IMR-90 (cell line): ENCODE measurements at regions not wholly inside any gene's neighbourhood (a gene's known extent, or its start where the extent isn't known, plus 50 kb on each side); places are given as distances from the start of the nearest gene placed in this dataset.

ENCODE experiments used
- ATAC-seq: fragments of 200-7000 bp; cut with Tn5 transposase; 2 replicates; pipeline ENCODE4 v1.9.1; 2020; ENCODE audit warnings: low read depth, mild to moderate bottlenecking, moderate library complexity
- BruUV-seq: library from RNA; stranded (reverse); fragments of 400-500 nt; replicated peaks from 2 replicates; lab custom pipeline; 2021; lab: Mats Ljungman, UMichigan
- CTCF ChIA-PET: fragments of 300-600 bp; formaldehyde crosslinking; extraction: SDS; loops from one replicate; lab custom pipeline; 2021; ENCODE audit warnings: antibody characterized with exemption; lab: Yijun Ruan, JAX
- POLR2A ChIA-PET: fragments of 300-600 bp; sonication (Branson Sonifier 250); formaldehyde crosslinking; loops from one replicate; lab custom pipeline; 2022; ENCODE audit warnings: antibody characterized with exemption; ENCODE audit not compliant: unreplicated experiment; lab: Charles Lee
- DNase-seq: peaks from one replicate; pipeline ENCODE4 v3.0.0; 2013
- H2AFZ ChIP-seq: replicated peaks from 2 replicates; pipeline ENCODE3; 2013; ENCODE audit warnings: low read length, mild to moderate bottlenecking; ENCODE audit not compliant: poor library complexity
- H2AK5ac ChIP-seq: 2 replicates; pipeline ENCODE4 v1.6.1; 2013; ENCODE audit warnings: low read depth, low read length, inconsistent platforms
- H2AK9ac ChIP-seq: replicated peaks from 2 replicates; pipeline ENCODE3; 2013; ENCODE audit warnings: mild to moderate bottlenecking, low read depth, low read length, moderate library complexity; ENCODE audit not compliant: poor library complexity
- H2BK120ac ChIP-seq: 2 replicates; pipeline ENCODE4 v1.6.1; 2013; ENCODE audit warnings: low read depth, low read length, inconsistent platforms
- H2BK15ac ChIP-seq: 3 replicates; pipeline ENCODE4 v1.6.1; 2013; ENCODE audit warnings: low read depth, low read length, inconsistent platforms
- H2BK20ac ChIP-seq: 2 replicates; pipeline ENCODE4 v1.6.1; 2013; ENCODE audit warnings: low read depth, mild to moderate bottlenecking, inconsistent platforms, low read length, moderate library complexity
- H2BK5ac ChIP-seq: 2 replicates; pipeline ENCODE4 v1.6.1; 2013; ENCODE audit warnings: mild to moderate bottlenecking, low read depth, low read length, inconsistent platforms; ENCODE audit not compliant: poor library complexity, severe bottlenecking
- H3K14ac ChIP-seq: replicated peaks from 2 replicates; pipeline ENCODE4 v1.6.1; 2013; ENCODE audit warnings: low read depth, low read length, inconsistent platforms
- H3K18ac ChIP-seq: 2 replicates; pipeline ENCODE4 v1.6.1; 2013; ENCODE audit warnings: low read depth, low read length, control low read depth
- H3K23ac ChIP-seq: 2 replicates; pipeline ENCODE4 v1.6.1; 2013; ENCODE audit warnings: low read depth, low read length, inconsistent platforms
- H3K27ac ChIP-seq: 2 replicates; pipeline ENCODE4 v1.5.1; 2013; ENCODE audit warnings: mild to moderate bottlenecking, control low read depth, low read length; ENCODE audit not compliant: insufficient read depth
- H3K27me3 ChIP-seq: 2 replicates; pipeline ENCODE4 v1.6.1; 2013; ENCODE audit warnings: low read length; ENCODE audit not compliant: control insufficient read depth, insufficient read depth
- H3K36me3 ChIP-seq: 2 replicates; pipeline ENCODE4 v1.6.1; 2013; ENCODE audit warnings: low read length, mixed read lengths; ENCODE audit not compliant: control insufficient read depth, insufficient read depth
- H3K4ac ChIP-seq: 2 replicates; pipeline ENCODE4 v1.6.1; 2013; ENCODE audit warnings: low read depth, low read length, inconsistent platforms
- H3K4me1 ChIP-seq: 2 replicates; pipeline ENCODE4 v1.6.1; 2013; ENCODE audit warnings: low read length, mixed read lengths; ENCODE audit not compliant: control insufficient read depth, insufficient read depth
- H3K4me2 ChIP-seq: 2 replicates; pipeline ENCODE4 v1.6.1; 2013; ENCODE audit warnings: low read depth, mild to moderate bottlenecking, control low read depth, low read length, moderate library complexity
- H3K4me3 ChIP-seq: 2 replicates; pipeline ENCODE4 v1.5.1; 2013; ENCODE audit warnings: low read depth, mild to moderate bottlenecking, control low read depth, low read length, moderate library complexity; ENCODE audit not compliant: insufficient read depth
- H3K56ac ChIP-seq: 2 replicates; pipeline ENCODE4 v1.6.1; 2013; ENCODE audit warnings: low read length, inconsistent platforms; ENCODE audit not compliant: insufficient read depth; ENCODE audit errors: extremely low read depth
- H3K79me1 ChIP-seq, 2 experiments: 2 replicates each; pipeline ENCODE4 v1.6.1; 2013; ENCODE audit warnings: low read length in 2 of 2, inconsistent platforms in 1 of 2, low read depth in 1 of 2
- H3K9ac ChIP-seq: 2 replicates; pipeline ENCODE4 v1.6.1; 2013; ENCODE audit warnings: low read depth, low read length, control low read depth
- H3K9me1 ChIP-seq: 2 replicates; pipeline ENCODE4 v1.6.1; 2013; ENCODE audit warnings: low read length, inconsistent platforms; ENCODE audit not compliant: insufficient read depth
- H3K9me3 ChIP-seq: 2 replicates; pipeline ENCODE4 v1.6.1; 2013; ENCODE audit warnings: low read length; ENCODE audit not compliant: control insufficient read depth, insufficient read depth
- H4K20me1 ChIP-seq: 2 replicates; pipeline ENCODE4 v1.6.1; 2013; ENCODE audit warnings: low read length, inconsistent platforms; ENCODE audit not compliant: insufficient read depth
- H4K5ac ChIP-seq: 2 replicates; pipeline ENCODE4 v1.6.1; 2013; ENCODE audit warnings: mild to moderate bottlenecking, low read depth, low read length, control low read depth
- H4K8ac ChIP-seq, 2 experiments: 2 replicates each; pipeline ENCODE4 v1.6.1; 2013; ENCODE audit warnings: low read depth in 2 of 2, low read length in 2 of 2, control low read depth in 1 of 2, inconsistent platforms in 1 of 2
- H4K91ac ChIP-seq: 2 replicates; pipeline ENCODE4 v1.6.1; 2013; ENCODE audit warnings: low read depth, low read length, inconsistent platforms; ENCODE audit not compliant: insufficient read depth
- BHLHE40 ChIP-seq: fragments of 150-350 bp; IDR thresholded peaks from 2 replicates; pipeline ENCODE4 v1.6.1; 2016; ENCODE audit warnings: mild to moderate bottlenecking, low read depth, low read length
- CEBPB ChIP-seq: IDR thresholded peaks from 2 replicates; pipeline ENCODE4 v1.6.1; 2012; ENCODE audit warnings: low read depth, low read length, improper control_type of control experiment
- CHD1 ChIP-seq: IDR thresholded peaks from 2 replicates; pipeline ENCODE4 v1.6.1; 2012; ENCODE audit warnings: low read depth, low read length, improper control_type of control experiment
- CTCF ChIP-seq: conservative IDR thresholded peaks from 2 replicates; pipeline ENCODE4 v1.5.1; 2012; ENCODE audit warnings: mild to moderate bottlenecking, low read depth, low read length, improper control_type of control experiment
- MAZ ChIP-seq: IDR thresholded peaks from 2 replicates; pipeline ENCODE4 v1.6.1; 2012; ENCODE audit warnings: low read depth, mild to moderate bottlenecking, low read length, improper control_type of control experiment, moderate library complexity, borderline replicate concordance
- WGBS, 2 experiments: methylation state at CpG; one replicate each; pipeline versions ENCODE4 v1.1.5 to v1.1.7; 2013; ENCODE audit warnings: missing lambda C conversion rate in 2 of 2; ENCODE audit not compliant: insufficient read length in 1 of 2; ENCODE audit errors: extremely low coverage in 2 of 2; 5-methylcytosine and 5-hydroxymethylcytosine counted together
- dilution Hi-C: fragments of 300-500 bp; cut with HindIII; formaldehyde crosslinking; loops from one replicate; pipeline ENCODE4 v1.14.3; 2018; ENCODE audit warnings: low sequenced_read_pairs; ENCODE audit not compliant: unreplicated experiment
- in situ Hi-C: fragments of 300-500 bp; cut with MboI; formaldehyde crosslinking; loops from 3 replicates; pipeline ENCODE4 v1.14.3; 2019; ENCODE audit warnings: low sequenced_read_pairs, inconsistent platforms, mixed read lengths
- intact Hi-C: fragments of 100-400 bp; cut with micrococcal nuclease; formaldehyde crosslinking; loops from 2 replicates; pipeline ENCODE4 v1.10.0; 2022

GRCh38 chr5:99308131-99308530 is 379.3 kb upstream of the CHD1 start:
- Histone ChIP-seq H3K23ac (no peak overlapping the region), H2AFZ (no peak overlapping the region), H2BK5ac (no peak overlapping the region), H2AK5ac (no peak overlapping the region), H4K5ac (no peak overlapping the region), H3K27me3 (no peaks in the 10 kb centered on the region), H4K91ac (no peak overlapping the region), H3K9me1 (no peaks in the 10 kb centered on the region), H2BK20ac (no peak overlapping the region), H3K36me3 (no peaks in the 10 kb centered on the region), H3K14ac (no peak overlapping the region), H4K20me1 (no peaks in the 10 kb centered on the region), H2BK15ac (no peak overlapping the region), H3K9me3 (no peaks in the 10 kb centered on the region; the same call in 1 of the 2 replicates), H3K4me1 (no peaks in the 10 kb centered on the region), H3K79me1 (no peaks in the 10 kb centered on the region), H4K8ac (no peak overlapping the region), H2AK9ac (no peak overlapping the region), H3K4me3 (no peak overlapping the region), H3K56ac (no peak overlapping the region), H3K4me2 (no peak overlapping the region), H3K9ac (no peak overlapping the region), H3K4ac (no peak overlapping the region), H2BK120ac (no peak overlapping the region), H3K18ac (no peak overlapping the region), H3K27ac (no peak overlapping the region)
- ATAC-seq (no peak), DNase-seq (no peak)
- WGBS, 2 experiments, result no CpG with 5 or more reads among the region's 1 CpG
- POLR2A ChIA-PET, result no interaction called here
- TF ChIP-seq CEBPB (no peak), MAZ (no peak), CHD1 (no peak), BHLHE40 (no peak), CTCF (no peak)
- CTCF ChIA-PET, result no interaction called here
- dilution Hi-C loops (no loop called here), in situ Hi-C loops (no loop called here), intact Hi-C loops (no loop called here)
- no TSS peak for BruUV-seq
